Thyroid gland (tissue), 4 donors: ENCODE measurements at regions not wholly inside any gene's neighbourhood (a gene's known extent, or its start where the extent isn't known, plus 50 kb on each side); places are given as distances from the start of the nearest gene placed in this dataset.

ENCODE experiments used
- POLR2A ChIP-seq, 2 donors: fragments of 450-650 bp; IDR thresholded peaks; one replicate each; pipeline ENCODE4 v1.6.1; 2017; ENCODE audit warnings: antibody characterized with exemption in 2 of 2, mild to moderate bottlenecking in 2 of 2, moderate library complexity in 1 of 2
- TF ChIP-seq, protein P1 (sequence below), 6 experiments: fragments of 200-600 bp in 3 of 6; fragments of 450-650 bp in 3 of 6; sonication (generic) in 3 of 6; IDR thresholded peaks; one replicate each; pipeline ENCODE4 v1.5.1; 2016 to 2019; ENCODE audit warnings: antibody characterized with exemption in 6 of 6, mild to moderate bottlenecking in 2 of 6, inconsistent platforms in 1 of 6, moderate library complexity in 1 of 6

DNA sequence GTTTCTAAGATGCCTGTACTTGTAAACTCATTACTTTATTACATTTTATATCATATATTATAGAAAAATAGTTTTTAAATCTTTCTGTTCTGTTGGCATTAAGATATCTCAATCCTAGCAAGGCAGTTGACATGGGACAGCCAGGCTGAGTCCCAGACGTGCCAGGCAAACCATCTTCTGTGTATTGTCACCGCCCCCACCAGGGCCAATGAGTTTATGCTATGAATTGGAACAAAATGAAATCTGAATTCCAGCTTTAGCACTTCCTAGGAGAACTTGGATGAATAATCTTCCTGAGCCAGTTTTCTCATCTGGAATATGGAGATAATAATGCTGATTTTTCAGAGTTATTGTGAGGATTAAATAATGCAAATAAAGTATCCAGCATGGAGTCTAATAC is 79.9 kb upstream of the GSX1 start:
- TF ChIP-seq, protein P1, sequence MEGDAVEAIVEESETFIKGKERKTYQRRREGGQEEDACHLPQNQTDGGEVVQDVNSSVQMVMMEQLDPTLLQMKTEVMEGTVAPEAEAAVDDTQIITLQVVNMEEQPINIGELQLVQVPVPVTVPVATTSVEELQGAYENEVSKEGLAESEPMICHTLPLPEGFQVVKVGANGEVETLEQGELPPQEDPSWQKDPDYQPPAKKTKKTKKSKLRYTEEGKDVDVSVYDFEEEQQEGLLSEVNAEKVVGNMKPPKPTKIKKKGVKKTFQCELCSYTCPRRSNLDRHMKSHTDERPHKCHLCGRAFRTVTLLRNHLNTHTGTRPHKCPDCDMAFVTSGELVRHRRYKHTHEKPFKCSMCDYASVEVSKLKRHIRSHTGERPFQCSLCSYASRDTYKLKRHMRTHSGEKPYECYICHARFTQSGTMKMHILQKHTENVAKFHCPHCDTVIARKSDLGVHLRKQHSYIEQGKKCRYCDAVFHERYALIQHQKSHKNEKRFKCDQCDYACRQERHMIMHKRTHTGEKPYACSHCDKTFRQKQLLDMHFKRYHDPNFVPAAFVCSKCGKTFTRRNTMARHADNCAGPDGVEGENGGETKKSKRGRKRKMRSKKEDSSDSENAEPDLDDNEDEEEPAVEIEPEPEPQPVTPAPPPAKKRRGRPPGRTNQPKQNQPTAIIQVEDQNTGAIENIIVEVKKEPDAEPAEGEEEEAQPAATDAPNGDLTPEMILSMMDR (IDR thresholded peaks at IDR 0.05), result peak in 1 of 6 experiments; percentile 43
- TF ChIP-seq POLR2A (IDR thresholded peaks at IDR 0.05), result no peak
